ENCODE measurements at regions not wholly inside any gene's neighbourhood (a gene's known extent, or its start where the extent isn't known, plus 50 kb on each side); places are given as distances from the start of the nearest gene placed in this dataset.

DNA sequence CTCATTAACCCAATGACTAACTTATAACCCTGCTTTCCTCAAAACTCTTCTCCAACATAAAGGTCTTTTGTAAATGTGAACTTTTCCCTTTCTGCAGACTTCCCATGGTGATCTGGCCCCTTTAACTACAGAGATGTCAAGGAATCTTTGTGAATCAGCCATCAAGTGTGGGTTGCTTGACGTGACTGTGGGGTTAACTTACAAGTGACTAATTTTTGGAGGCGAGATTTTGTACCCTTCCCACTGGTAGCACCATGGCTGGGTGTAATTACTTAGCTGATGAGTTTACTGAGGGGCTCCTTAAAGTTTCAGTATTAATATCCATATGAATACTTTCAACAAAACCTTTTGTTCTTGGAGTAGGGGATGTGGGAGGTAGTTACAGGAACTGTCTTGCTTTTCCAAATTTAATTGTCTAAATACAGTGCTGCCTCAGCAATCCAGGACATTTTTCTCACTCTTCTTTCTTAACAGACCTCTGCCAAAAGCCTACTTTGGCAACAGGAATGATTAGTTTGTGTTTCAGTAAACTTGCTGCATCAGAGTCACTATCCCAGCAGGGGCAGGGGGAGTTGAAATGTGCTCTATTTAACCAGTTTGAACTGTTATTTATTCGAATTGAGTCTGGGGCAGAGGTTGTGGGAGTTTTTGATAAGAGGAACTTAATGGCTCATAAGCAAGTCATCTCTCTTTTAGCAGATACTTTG lies 217.3 kb upstream of the FGGY start:
- no peak for DNase-seq (ENCODE audit: low read depth)

DNA sequence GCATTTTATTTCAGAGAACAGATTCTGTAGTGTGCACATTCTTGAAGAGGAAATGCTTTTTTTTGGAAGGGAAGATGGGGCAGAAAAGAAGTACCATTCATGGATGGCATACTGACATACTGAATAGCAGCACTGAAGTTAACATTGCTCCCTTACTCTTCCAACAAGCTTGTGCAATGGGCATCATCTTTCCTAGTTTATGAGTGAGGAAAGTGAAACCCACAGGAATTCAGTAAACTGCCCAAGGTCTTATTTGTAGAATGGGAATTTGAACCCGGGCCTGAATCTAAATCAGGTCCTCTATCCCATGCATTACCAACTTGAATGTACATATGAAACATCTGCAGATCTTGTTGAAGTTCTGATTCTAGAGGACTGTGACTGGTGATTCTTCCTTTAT lies 215.7 kb upstream of the FGGY start:
- no peak for DNase-seq (ENCODE audit: low read depth)

GRCh38 chr1:59081795-59082194 lies 215.1 kb upstream of the FGGY start:
- DNase-seq (ENCODE audit: low read depth), result no peak

DNA sequence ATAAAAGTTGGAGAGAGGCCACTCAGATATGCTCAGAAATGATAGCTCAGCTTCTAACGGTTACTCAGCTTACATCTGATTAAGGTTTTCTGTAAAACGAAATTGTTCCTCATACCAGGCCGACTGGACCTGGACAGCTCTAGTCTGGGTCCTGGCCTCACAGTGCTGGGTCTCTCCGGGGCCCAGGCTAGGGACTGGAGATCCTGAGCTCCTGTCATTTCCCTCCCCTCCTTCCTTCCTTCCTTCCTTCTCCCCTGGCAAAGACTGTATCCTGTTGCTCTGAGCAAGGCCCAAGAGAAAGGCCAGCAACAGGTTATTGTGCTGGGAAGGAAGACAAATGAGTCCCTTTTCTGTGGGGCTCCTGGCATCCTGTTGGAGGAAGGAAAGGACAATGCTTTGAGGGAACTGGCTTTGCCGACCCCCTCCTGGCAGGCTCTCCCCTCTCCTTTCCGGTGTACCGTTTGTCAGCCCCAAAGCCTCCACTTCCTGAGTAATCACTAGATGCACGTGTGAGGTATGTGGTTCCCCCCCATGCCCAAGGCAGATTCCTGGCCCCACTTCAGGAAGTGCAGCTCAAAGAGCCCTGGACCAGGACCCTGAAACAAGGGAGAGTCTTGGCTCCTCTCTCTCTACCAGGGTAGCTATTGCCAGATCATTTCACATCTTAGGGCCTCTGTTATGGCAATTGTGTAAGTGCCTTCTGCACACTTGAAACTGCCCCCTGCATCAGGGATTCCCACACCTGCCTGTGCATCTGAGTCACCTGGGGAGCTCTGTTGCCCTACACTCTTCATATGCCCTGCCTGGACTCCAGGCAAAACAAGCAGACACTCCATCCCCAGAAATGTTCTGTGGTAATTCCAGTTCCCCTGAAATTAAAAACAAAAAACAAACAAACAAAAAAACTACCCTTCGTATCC lies 212.7 kb upstream of the FGGY start:
- no peak for DNase-seq (ENCODE audit: low read depth)

- DNase-seq (ENCODE audit: low read depth), result no peak
Measured at GRCh38 chr1:59085101-59085500, 211.8 kb upstream of the FGGY start.

DNA sequence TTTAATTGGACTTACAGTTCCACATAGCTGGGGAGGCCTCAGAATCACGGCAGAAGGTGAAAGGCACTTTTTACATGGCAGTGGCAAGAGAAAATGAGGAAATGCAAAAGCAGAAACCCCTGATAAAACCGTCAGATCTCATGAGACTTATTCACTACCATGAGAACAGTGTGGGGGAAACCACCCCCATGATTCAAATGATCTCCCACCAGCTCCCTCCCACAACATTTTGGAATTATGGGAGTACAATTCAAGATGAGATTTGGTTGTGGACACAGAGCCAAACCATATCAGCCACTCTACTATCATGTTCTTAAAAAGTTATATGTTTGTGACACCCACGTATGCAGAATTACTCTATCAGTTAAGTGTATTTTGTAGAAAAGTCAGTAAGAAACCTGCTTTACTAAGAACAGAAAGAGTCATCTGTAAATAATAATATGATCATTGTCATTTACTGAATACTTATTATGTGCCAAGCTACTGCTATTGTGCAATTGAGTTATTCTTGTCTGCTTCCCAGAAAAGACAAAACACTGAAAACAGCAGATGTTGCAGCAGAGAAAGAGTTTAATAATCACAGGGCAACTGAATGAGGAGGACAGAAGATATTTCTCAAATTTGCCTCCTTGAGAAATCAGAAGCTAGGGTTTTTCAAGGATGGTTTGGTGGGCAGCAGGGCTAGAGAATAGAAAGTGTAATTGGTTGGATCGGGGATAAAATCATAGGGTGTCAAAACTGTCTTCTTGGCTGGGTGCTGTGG lies 207.7 kb upstream of the FGGY start:
- no peak for DNase-seq (ENCODE audit: low read depth)

DNA sequence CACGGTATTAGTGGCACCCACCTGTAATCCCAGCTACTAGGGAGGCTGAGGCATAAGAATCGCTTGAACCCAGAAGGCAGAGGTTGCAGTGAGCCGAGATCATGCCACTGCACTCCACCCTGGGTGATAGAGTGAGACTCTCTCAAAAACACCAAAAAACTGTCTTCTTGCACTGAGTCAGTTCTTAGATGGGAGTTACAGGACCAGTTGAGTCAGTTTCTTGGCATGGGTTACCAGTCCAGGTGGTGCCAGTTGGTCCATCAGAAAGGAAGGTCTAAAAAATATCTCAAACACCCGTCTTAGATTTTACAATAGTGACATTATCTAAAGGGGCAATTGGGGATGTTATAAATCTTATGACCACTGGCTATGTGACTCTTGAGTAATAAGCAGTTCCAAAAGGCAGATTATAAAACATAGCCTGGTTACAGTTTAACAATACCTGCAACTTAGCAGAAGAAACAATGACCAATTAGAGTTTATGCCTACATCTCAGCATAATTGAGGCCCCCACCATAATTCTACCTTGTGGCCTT lies 206.9 kb upstream of the FGGY start:
- no peak for DNase-seq (ENCODE audit: low read depth)

DNA sequence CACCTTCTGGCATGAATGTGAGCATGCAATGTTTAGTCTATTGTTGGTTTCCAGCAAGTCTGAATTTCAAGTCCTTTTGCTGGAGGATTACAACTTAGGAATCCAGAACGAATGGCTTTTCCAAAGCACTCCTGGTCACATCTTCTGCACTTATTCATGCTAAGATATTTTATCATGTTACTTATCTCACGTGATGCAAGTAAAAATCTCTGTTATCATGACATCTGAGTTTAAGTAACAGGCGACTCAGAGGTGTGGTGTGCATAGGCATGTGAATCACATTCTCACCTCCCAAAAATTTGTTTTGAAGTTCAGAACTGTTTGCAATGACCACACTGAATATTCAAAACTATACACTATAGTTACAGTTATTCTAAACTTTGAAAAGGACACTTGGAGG lies 204.8 kb upstream of the FGGY start:
- DNase-seq (ENCODE audit: low read depth), result no peak

DNA sequence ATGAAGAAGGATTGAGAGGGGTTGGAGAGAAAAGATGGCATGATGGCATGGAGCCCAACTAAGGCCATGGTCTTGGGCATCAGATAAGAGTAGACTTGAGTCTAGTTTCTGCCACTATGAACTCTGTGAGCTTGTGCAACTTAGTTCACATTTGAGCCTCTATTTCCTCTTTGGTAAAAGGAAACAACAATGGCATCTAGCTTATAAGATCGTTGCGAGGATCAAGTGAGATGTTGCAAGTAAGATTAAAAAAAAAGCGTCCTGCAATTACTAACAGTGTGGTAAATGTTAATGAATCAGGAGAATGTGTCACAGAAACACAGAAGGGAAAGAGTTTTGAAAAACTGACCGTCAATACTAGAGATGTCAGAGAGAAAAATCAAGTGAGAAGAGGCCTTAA lies 202.9 kb upstream of the FGGY start:
- no peak for DNase-seq (ENCODE audit: low read depth)

GRCh38 chr1:59096501-59096900 lies 200.4 kb upstream of the FGGY start:
- DNase-seq (ENCODE audit: low read depth), result no peak

GRCh38 chr1:59098655-59099054 lies 198.2 kb upstream of the FGGY start:
- no peak for DNase-seq (ENCODE audit: low read depth)

DNA sequence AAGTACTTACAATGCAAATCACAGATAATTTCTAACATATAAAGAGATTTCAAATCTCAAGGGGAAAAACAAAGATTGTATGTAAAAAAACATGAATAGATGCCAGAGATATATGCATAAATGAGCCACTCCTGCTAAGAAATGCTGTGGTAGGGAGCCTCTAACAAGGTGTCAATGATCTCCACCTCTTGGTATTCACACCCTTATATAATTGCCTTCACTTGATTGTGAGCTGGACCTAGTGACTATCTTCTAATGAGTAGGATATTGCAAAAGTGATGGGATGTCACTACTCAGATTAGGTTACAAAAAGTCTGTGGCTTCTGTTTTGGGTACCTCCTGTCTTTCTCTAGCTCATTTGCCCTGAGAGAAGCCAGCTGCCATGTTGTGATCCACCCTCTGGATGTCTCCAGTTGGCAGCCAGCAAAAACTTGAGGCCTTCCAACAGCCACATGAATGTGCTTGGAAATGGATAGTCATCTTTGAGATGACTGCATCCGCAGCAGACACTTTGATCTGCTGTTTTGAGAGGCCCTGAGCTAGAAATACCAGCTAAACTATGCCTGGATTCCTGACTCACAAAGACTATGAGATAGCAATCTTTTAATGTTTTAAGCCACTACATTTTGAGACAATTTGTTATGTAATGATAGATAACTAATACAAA lies 196.1 kb upstream of the FGGY start:
- peak; percentile 86 for DNase-seq (ENCODE audit: low read depth)

- no peak for DNase-seq (ENCODE audit: low read depth)
Measured at GRCh38 chr1:59101518-59101917, 195.4 kb upstream of the FGGY start.

- DNase-seq (ENCODE audit: low read depth), result no peak
Measured at GRCh38 chr1:59103457-59103856, 193.4 kb upstream of the FGGY start.

DNA sequence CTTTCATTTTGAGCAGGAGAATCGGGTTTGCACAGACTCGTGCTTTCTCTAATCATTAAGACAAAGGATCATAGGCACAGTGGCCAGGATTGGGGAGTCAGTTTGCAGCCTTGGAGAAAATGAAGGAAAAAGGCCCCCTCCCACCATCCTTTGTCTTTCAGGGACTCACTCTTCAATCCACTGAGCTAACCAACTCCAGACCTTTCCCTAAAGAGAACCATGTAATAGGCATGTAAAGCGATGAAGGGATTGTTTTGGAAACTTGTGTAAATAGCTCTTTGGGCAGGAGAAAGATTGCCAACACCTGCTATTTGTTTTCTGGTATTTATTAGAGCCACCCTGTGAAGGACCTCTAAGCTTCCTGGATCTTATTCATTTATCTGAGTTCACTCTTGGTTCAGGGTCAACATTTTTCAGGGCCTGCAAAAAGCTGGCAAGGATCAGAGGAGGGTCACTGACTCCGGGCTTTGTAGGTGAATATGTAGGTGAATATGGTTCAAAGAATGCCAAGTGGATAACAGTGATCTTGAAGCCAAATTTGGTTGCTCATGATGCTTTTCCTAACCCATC lies 192.6 kb upstream of the FGGY start:
- DNase-seq (ENCODE audit: low read depth), result no peak

GRCh38 chr1:59105548-59106507 lies 191.1 kb upstream of the FGGY start:
- DNase-seq (ENCODE audit: low read depth), result no peak

- peak; percentile 37 for DNase-seq (ENCODE audit: low read depth)
Measured at GRCh38 chr1:59107516-59107915, 189.4 kb upstream of the FGGY start.

DNA sequence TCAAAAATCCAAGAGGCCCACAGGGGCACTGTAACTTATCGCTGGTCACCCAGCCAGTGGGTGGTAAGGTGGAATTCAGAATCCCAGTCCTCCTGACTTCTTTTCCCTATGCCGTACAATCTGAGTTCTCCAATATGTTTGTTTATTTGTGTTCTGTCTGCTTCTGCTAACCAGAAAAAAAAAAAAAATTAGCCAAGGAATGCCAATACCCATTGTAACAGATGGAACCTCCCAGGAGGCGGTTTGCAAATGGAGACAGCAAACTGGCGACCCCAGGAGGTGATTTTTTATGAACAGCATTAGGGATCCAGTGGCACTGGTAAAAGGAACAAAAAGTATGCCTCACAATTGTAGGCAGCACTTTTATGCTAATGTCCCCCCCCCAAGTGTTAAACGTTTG lies 189.0 kb upstream of the FGGY start:
- DNase-seq (ENCODE audit: low read depth), result no peak

- DNase-seq (ENCODE audit: low read depth), result peak; percentile 34
Measured at GRCh38 chr1:59108481-59109317, 188.2 kb upstream of the FGGY start.

Data from myocyte (in vitro differentiated cells).